ENCODE measurements at regions not wholly inside any gene's neighbourhood (a gene's known extent, or its start where the extent isn't known, plus 50 kb on each side); places are given as distances from the start of the nearest gene placed in this dataset.

DNA sequence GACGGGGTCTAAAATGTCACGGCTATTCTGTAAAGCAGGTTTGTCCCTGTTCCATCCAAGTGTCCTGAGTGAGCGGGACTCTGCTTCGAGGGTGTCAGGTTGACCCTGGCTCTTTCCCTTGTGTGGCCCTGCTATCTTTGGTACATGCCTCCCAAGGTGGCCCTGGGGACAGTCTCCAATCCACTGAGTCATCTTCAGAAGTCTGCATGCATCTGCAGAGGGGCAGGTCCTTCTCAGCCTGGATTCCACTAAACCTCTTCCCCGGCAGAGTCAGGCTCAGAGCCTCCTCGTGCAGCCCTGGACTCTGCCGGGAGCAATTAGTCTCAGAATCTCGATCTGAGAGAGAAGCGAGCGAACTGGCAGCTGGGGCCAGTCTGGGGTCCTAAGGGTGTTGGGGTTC lies 50.1 kb upstream of the KCNJ15 start:
- DNase-seq = no peak
